ENCODE measurements at regions not wholly inside any gene's neighbourhood (a gene's known extent, or its start where the extent isn't known, plus 50 kb on each side); places are given as distances from the start of the nearest gene placed in this dataset.

GRCh38 chr6:134678436-134678889, 271.4 kb downstream of the ALDH8A1 start:
- no peak overlapping the region for H3K4me3 ChIP-seq (ENCODE audit: insufficient read depth, low read depth, low read length)
- 96 to 99% methylated on average over 7 of the region's 7 CpGs for WGBS, 2 experiments
- H3K4me1 ChIP-seq (ENCODE audit: control insufficient read depth, insufficient read depth, low read length) = no peaks in the 10 kb centered on the region
- H3K9me3 ChIP-seq (ENCODE audit: control insufficient read depth, low read length) = no peaks in the 10 kb centered on the region
- H3K36me3 ChIP-seq (ENCODE audit: control insufficient read depth, insufficient read depth, low read length) = no peaks in the 10 kb centered on the region
- no peak overlapping the region for H3K27ac ChIP-seq (ENCODE audit: insufficient read depth, low read depth, low read length, poor library complexity, severe bottlenecking)
- no peaks in the 10 kb centered on the region for H3K27me3 ChIP-seq (ENCODE audit: control insufficient read depth, insufficient read depth, low read length, poor library complexity, severe bottlenecking)

GRCh38 chr6:134676307-134677281, 273.3 kb downstream of the ALDH8A1 start:
- WGBS, 2 experiments = 93% methylated on average over 6 of the region's 6 CpGs
- no peaks in the 10 kb centered on the region for H3K4me1 ChIP-seq (ENCODE audit: control insufficient read depth, insufficient read depth, low read length)
- H3K4me3 ChIP-seq (ENCODE audit: insufficient read depth, low read depth, low read length) = no peak overlapping the region
- H3K27me3 ChIP-seq (ENCODE audit: control insufficient read depth, insufficient read depth, low read length, poor library complexity, severe bottlenecking) = no peaks in the 10 kb centered on the region
- H3K36me3 ChIP-seq (ENCODE audit: control insufficient read depth, insufficient read depth, low read length) = no peaks in the 10 kb centered on the region
- H3K9me3 ChIP-seq (ENCODE audit: control insufficient read depth, low read length) = no peaks in the 10 kb centered on the region
- H3K27ac ChIP-seq (ENCODE audit: insufficient read depth, low read depth, low read length, poor library complexity, severe bottlenecking) = no peak overlapping the region

GRCh38 chr6:134675110-134676054, 274.5 kb downstream of the ALDH8A1 start:
- Histone ChIP-seq H3K4me3 (ENCODE audit: insufficient read depth, low read depth, low read length) (no peak overlapping the region), H3K27me3 (ENCODE audit: control insufficient read depth, insufficient read depth, low read length, poor library complexity, severe bottlenecking) (no peaks in the 10 kb centered on the region), H3K4me1 (ENCODE audit: control insufficient read depth, insufficient read depth, low read length) (no peaks in the 10 kb centered on the region), H3K27ac (ENCODE audit: insufficient read depth, low read depth, low read length, poor library complexity, severe bottlenecking) (no peak overlapping the region), H3K36me3 (ENCODE audit: control insufficient read depth, insufficient read depth, low read length) (no peaks in the 10 kb centered on the region), H3K9me3 (ENCODE audit: control insufficient read depth, low read length) (no peaks in the 10 kb centered on the region)
- WGBS, 2 experiments = 88% methylated on average over 10 to 11 of the region's 11 CpGs

GRCh38 chr6:134674562-134674961, 275.3 kb downstream of the ALDH8A1 start:
- H3K27me3 ChIP-seq (ENCODE audit: control insufficient read depth, insufficient read depth, low read length, poor library complexity, severe bottlenecking) = no peaks in the 10 kb centered on the region
- H3K4me1 ChIP-seq (ENCODE audit: control insufficient read depth, insufficient read depth, low read length) = no peaks in the 10 kb centered on the region
- H3K4me3 ChIP-seq (ENCODE audit: insufficient read depth, low read depth, low read length) = no peak overlapping the region
- H3K36me3 ChIP-seq (ENCODE audit: control insufficient read depth, insufficient read depth, low read length) = no peaks in the 10 kb centered on the region
- H3K9me3 ChIP-seq (ENCODE audit: control insufficient read depth, low read length) = no peaks in the 10 kb centered on the region
- 75 to 85% methylated on average over 1 to 2 of the region's 2 CpGs for WGBS, 2 experiments
- H3K27ac ChIP-seq (ENCODE audit: insufficient read depth, low read depth, low read length, poor library complexity, severe bottlenecking) = no peak overlapping the region

GRCh38 chr6:134669485-134669884, 280.4 kb downstream of the ALDH8A1 start:
- Histone ChIP-seq H3K36me3 (ENCODE audit: control insufficient read depth, insufficient read depth, low read length) (no peaks in the 10 kb centered on the region), H3K27ac (ENCODE audit: insufficient read depth, low read depth, low read length, poor library complexity, severe bottlenecking) (no peak overlapping the region), H3K9me3 (ENCODE audit: control insufficient read depth, low read length) (no peaks in the 10 kb centered on the region), H3K27me3 (ENCODE audit: control insufficient read depth, insufficient read depth, low read length, poor library complexity, severe bottlenecking) (no peaks in the 10 kb centered on the region), H3K4me1 (ENCODE audit: control insufficient read depth, insufficient read depth, low read length) (no peaks in the 10 kb centered on the region), H3K4me3 (ENCODE audit: insufficient read depth, low read depth, low read length) (no peak overlapping the region)

- H3K9me3 ChIP-seq (ENCODE audit: control insufficient read depth, low read length) = no peaks in the 10 kb centered on the region
- H3K36me3 ChIP-seq (ENCODE audit: control insufficient read depth, insufficient read depth, low read length) = no peaks in the 10 kb centered on the region
- H3K4me1 ChIP-seq (ENCODE audit: control insufficient read depth, insufficient read depth, low read length) = no peaks in the 10 kb centered on the region
- H3K27ac ChIP-seq (ENCODE audit: insufficient read depth, low read depth, low read length, poor library complexity, severe bottlenecking) = no peak overlapping the region
- no peaks in the 10 kb centered on the region for H3K27me3 ChIP-seq (ENCODE audit: control insufficient read depth, insufficient read depth, low read length, poor library complexity, severe bottlenecking)
- H3K4me3 ChIP-seq (ENCODE audit: insufficient read depth, low read depth, low read length) = no peak overlapping the region
- WGBS, 2 experiments = 88 to 100% methylated on average over 2 of the region's 2 CpGs
Measured at GRCh38 chr6:134667111-134667510, 282.8 kb downstream of the ALDH8A1 start.

GRCh38 chr6:134666125-134666524, 283.8 kb downstream of the ALDH8A1 start:
- H3K27me3 ChIP-seq (ENCODE audit: control insufficient read depth, insufficient read depth, low read length, poor library complexity, severe bottlenecking) = no peaks in the 10 kb centered on the region
- no peaks in the 10 kb centered on the region for H3K4me1 ChIP-seq (ENCODE audit: control insufficient read depth, insufficient read depth, low read length)
- 93 to 96% methylated on average over 1 to 2 of the region's 2 CpGs for WGBS, 2 experiments
- H3K27ac ChIP-seq (ENCODE audit: insufficient read depth, low read depth, low read length, poor library complexity, severe bottlenecking) = no peak overlapping the region
- no peak overlapping the region for H3K4me3 ChIP-seq (ENCODE audit: insufficient read depth, low read depth, low read length)
- no peaks in the 10 kb centered on the region for H3K36me3 ChIP-seq (ENCODE audit: control insufficient read depth, insufficient read depth, low read length)
- no peaks in the 10 kb centered on the region for H3K9me3 ChIP-seq (ENCODE audit: control insufficient read depth, low read length)

GRCh38 chr6:134665029-134665723, 284.7 kb downstream of the ALDH8A1 start:
- Histone ChIP-seq H3K4me1 (ENCODE audit: control insufficient read depth, insufficient read depth, low read length) (no peaks in the 10 kb centered on the region), H3K4me3 (ENCODE audit: insufficient read depth, low read depth, low read length) (no peak overlapping the region), H3K9me3 (ENCODE audit: control insufficient read depth, low read length) (no peaks in the 10 kb centered on the region), H3K36me3 (ENCODE audit: control insufficient read depth, insufficient read depth, low read length) (no peaks in the 10 kb centered on the region), H3K27me3 (ENCODE audit: control insufficient read depth, insufficient read depth, low read length, poor library complexity, severe bottlenecking) (no peaks in the 10 kb centered on the region), H3K27ac (ENCODE audit: insufficient read depth, low read depth, low read length, poor library complexity, severe bottlenecking) (no peak overlapping the region)
- whole genome bisulfite sequencing, 2 experiments = 94 to 95% methylated on average over 10 of the region's 10 CpGs

- WGBS, 2 experiments = 97 to 98% methylated on average over 2 of the region's 3 CpGs
Measured at GRCh38 chr6:134663800-134664535, 285.9 kb downstream of the ALDH8A1 start.

More at GRCh38 chr6:134663800-134664535, 285.9 kb downstream of the ALDH8A1 start:
- Histone ChIP-seq H3K36me3 (ENCODE audit: control insufficient read depth, insufficient read depth, low read length) (no peaks in the 10 kb centered on the region), H3K4me1 (ENCODE audit: control insufficient read depth, insufficient read depth, low read length) (no peaks in the 10 kb centered on the region), H3K27me3 (ENCODE audit: control insufficient read depth, insufficient read depth, low read length, poor library complexity, severe bottlenecking) (no peaks in the 10 kb centered on the region), H3K9me3 (ENCODE audit: control insufficient read depth, low read length) (no peaks in the 10 kb centered on the region), H3K27ac (ENCODE audit: insufficient read depth, low read depth, low read length, poor library complexity, severe bottlenecking) (no peak overlapping the region), H3K4me3 (ENCODE audit: insufficient read depth, low read depth, low read length) (no peak overlapping the region)

All from ectodermal cell (in vitro differentiated cells).